ENCODE measurements at regions not wholly inside any gene's neighbourhood (a gene's known extent, or its start where the extent isn't known, plus 50 kb on each side); places are given as distances from the start of the nearest gene placed in this dataset.

- no peak for DNase-seq (ENCODE audit: low read depth in 4 of 4, low spot score in 2 of 4)
Measured at GRCh38 chr9:117775591-117775990, 71.4 kb downstream of the TLR4 start.

GRCh38 chr9:117777823-117778222 is 73.6 kb downstream of the TLR4 start:
- DNase-seq (ENCODE audit: low read depth in 4 of 4, low spot score in 2 of 4) = no peak

- DNase-seq (ENCODE audit: low read depth in 4 of 4, low spot score in 2 of 4) = no peak
Measured at GRCh38 chr9:117779760-117780159, 75.6 kb downstream of the TLR4 start.

GRCh38 chr9:117782931-117783788 is 79.0 kb downstream of the TLR4 start:
- peak; percentile 39 to 64 (median 52) for DNase-seq (ENCODE audit: low read depth in 4 of 4, low spot score in 2 of 4)

- DNase-seq (ENCODE audit: low read depth in 4 of 4, low spot score in 2 of 4) = no peak
Measured at GRCh38 chr9:117783828-117784227, 79.6 kb downstream of the TLR4 start.

- DNase-seq (ENCODE audit: low read depth in 4 of 4, low spot score in 2 of 4) = no peak
Measured at GRCh38 chr9:117784996-117785395, 80.8 kb downstream of the TLR4 start.

GRCh38 chr9:117787746-117788145 is 83.5 kb downstream of the TLR4 start:
- DNase-seq (ENCODE audit: low read depth in 4 of 4, low spot score in 2 of 4) = no peak

GRCh38 chr9:117795271-117795670 is 91.1 kb downstream of the TLR4 start:
- DNase-seq (ENCODE audit: low read depth in 4 of 4, low spot score in 2 of 4) = no peak

- DNase-seq (ENCODE audit: low read depth in 4 of 4, low spot score in 2 of 4) = no peak
Measured at GRCh38 chr9:117796681-117797080, 92.5 kb downstream of the TLR4 start.

- no peak for DNase-seq (ENCODE audit: low read depth in 4 of 4, low spot score in 2 of 4)
Measured at GRCh38 chr9:117800389-117800788, 96.2 kb downstream of the TLR4 start.

- DNase-seq (ENCODE audit: low read depth in 4 of 4, low spot score in 2 of 4) = no peak
Measured at GRCh38 chr9:117809751-117810150, 105.5 kb downstream of the TLR4 start.

GRCh38 chr9:117815315-117815714 is 111.1 kb downstream of the TLR4 start:
- DNase-seq (ENCODE audit: low read depth in 4 of 4, low spot score in 2 of 4) = no peak

GRCh38 chr9:117815948-117816347 is 111.7 kb downstream of the TLR4 start:
- no peak for DNase-seq (ENCODE audit: low read depth in 4 of 4, low spot score in 2 of 4)

GRCh38 chr9:117821954-117822353 is 117.8 kb downstream of the TLR4 start:
- no peak for DNase-seq (ENCODE audit: low read depth in 4 of 4, low spot score in 2 of 4)

GRCh38 chr9:117823576-117823975 is 119.4 kb downstream of the TLR4 start:
- DNase-seq (ENCODE audit: low read depth in 4 of 4, low spot score in 2 of 4) = no peak

- DNase-seq (ENCODE audit: low read depth in 4 of 4, low spot score in 2 of 4) = no peak
Measured at GRCh38 chr9:117825609-117826347, 121.6 kb downstream of the TLR4 start.

GRCh38 chr9:117826837-117827236 is 122.6 kb downstream of the TLR4 start:
- DNase-seq (ENCODE audit: low read depth in 4 of 4, low spot score in 2 of 4) = no peak

- no peak for DNase-seq (ENCODE audit: low read depth in 4 of 4, low spot score in 2 of 4)
Measured at GRCh38 chr9:117827456-117827855, 123.3 kb downstream of the TLR4 start.

- peak in 1 of 4 donors; percentile 9 for DNase-seq (ENCODE audit: low read depth in 4 of 4, low spot score in 2 of 4)
Measured at GRCh38 chr9:117828466-117828865, 124.3 kb downstream of the TLR4 start.

GRCh38 chr9:117835798-117836197 is 131.6 kb downstream of the TLR4 start:
- no peak for DNase-seq (ENCODE audit: low read depth in 4 of 4, low spot score in 2 of 4)

- no peak for DNase-seq (ENCODE audit: low read depth in 4 of 4, low spot score in 2 of 4)
Measured at GRCh38 chr9:117839862-117840261, 135.7 kb downstream of the TLR4 start.
